GM19397 (cell line): ENCODE measurements at regions not wholly inside any gene's neighbourhood (a gene's known extent, or its start where the extent isn't known, plus 50 kb on each side); places are given as distances from the start of the nearest gene placed in this dataset.
"Not testable (repeated sequence)": the region's sequence is repeated elsewhere in the genome, so short reads cannot be mapped to it uniquely, and the experiment has no call there.

Experiments used
- ATAC-seq: cut with Tn5 transposase; IDR thresholded peaks from one replicate; pipeline ENCODE4 v1.9.1; 2021; ENCODE audit warnings: mild to moderate bottlenecking, moderate library complexity; ENCODE audit not compliant: unreplicated experiment

DNA sequence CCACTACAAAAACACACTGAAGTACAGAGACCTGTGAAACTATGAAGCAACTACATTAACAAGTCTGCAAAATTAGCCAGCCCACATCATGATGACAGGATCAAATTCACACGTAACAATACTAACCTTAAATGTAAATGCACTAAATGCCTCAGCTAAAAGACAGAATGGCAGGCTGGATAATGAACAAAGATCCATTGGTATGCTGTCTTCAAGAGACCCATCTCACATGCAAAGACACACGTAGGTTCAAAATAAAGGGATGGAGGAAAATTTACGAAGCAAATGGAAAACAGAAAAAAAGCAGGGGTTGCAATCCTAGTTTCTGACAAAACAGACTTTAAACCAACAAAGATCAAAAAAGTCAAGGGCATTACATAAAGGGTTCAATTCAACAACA lies 120.1 kb upstream of the OSTN start:
- ATAC-seq: not testable (repeated sequence)

DNA sequence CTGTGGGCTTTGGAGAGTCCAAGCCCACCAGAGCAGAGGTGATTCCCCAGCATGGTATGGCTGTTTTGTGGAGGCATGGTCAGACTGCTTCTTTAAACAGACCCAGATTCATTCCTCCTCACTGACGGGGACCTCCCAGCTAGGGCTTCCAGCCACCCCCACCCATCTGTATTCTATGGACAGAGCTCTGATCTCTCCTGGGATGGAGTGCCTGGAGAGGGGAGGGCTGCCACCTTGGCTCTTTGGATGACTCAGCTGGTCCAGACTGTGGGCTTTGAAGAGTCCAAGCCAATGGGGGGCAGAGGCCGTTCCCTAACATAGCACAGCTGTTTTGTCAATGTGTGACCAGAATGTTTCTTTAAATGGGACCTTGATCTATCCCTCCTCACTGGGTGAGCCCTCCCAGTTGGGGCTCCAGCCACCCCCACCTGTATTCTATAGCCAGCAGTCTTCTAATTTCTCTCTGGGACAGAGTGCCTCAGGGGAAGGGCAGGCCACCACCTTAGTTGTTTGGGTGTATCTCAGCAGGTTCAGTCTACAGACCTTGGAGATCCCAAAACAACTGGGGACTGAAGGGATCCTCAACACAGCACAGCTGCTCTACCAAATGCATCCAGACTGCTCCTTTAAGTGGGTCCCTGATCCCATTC lies 122.0 kb upstream of the OSTN start:
- no peak for ATAC-seq

DNA sequence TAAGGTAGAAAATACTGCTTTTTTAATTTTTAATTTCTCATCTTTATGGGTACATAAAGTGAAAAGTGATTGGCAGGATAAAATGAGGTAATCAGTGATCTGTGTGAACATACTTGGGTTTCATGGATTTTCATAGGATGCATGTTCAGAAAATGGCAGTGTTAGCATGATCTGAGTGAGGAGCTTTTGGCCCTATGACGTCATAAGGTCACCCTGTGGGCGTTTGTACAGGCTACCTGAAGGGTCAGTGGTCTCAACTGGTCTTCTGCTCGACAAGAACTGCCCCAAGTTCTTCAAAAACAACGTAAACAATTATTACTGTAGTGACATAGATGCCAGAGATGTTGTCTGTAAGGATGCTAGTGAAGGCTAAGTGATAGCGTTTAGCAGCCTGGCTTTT lies 124.5 kb upstream of the OSTN start:
- ATAC-seq: no peak

DNA sequence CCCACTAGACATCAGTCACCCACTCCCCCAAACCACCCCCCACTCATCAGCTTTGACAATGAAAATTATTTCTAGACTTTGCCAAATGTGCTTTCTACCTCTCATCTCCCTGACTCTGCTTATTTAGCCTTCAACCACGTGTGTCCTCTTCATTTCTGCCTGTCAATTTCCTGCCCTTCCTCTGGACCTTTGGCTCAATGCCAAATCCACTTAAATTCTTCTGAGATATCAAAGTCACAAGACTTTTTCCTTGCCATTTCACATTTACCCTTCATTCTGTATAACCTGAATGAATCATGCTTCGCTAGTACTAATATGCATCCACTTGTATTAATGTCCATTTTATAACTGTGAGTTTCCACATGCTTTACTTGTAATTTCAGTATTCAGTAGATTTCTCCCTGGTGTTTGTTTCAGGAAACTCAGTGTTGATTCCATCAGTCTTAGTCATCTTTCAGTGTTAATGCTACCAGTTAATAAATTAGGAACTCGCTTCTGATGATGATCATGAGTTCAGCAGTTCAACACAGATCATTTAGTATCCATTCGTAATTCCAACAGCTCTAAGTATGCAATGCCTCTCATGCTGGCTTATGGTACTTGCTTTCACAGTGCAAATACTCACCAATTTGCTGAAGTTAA lies 128.2 kb upstream of the OSTN start:
- ATAC-seq: no peak

DNA sequence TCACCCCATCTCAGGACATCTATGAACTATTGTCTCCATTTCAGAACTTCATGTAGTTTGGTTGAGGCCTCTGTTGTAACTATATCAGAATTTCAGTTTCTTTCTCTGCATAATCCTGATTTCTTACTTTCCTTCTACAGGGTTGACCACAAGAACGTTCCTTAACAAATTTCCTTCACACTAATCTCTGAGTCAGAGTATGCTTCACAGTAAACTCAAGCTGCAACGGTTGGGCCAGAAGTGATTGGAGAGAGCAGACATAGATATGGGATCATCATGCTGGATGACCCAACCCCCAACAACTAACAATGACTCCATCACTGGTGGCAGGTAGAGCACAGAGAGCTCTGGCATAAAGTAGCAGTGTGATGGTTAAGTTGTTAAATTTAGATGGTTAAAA lies 128.8 kb upstream of the OSTN start:
- no peak for ATAC-seq

DNA sequence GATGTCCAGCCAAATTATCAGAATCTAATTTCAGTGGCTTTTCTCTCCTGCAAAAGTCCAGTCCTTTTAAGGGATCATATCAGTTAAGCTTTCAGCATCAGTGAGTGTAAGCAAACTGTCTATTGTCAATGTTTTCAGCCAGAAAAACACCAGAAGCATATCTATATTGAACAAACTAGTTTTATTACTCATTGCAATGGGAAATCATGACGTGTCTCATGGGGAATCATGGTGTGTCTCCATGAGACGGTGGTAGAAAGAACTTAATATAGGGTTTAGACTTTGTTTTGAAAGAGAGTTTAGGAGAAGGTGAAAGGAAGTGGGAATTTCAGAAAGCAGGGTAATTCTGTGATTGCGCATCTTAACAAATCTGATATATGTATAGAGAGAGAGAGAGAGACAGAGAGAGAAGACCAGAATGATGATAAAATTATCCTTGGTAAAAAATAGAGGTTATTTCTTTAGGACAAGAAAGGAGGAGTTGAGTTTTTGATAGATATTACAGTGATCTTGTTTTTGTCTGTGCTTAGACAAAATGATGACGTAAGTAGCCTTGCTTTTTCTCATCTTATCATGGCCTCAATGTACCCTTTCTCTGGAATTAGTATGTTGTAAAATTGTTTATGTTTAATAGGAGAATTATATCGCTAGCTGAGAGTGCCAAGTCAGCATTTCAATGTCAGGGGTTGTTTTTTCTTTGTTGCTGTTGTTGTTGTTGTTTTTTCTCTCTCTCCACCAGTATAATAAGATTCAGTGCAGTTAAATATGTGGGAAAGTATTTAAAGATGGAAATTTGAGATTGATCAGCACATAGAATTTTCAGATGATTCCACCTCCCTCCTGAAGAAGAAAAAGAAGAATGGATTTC lies 129.9 kb upstream of the OSTN start:
- no peak for ATAC-seq

GRCh38 chr3:191066669-191067068 lies 132.4 kb upstream of the OSTN start:
- ATAC-seq: no peak

DNA sequence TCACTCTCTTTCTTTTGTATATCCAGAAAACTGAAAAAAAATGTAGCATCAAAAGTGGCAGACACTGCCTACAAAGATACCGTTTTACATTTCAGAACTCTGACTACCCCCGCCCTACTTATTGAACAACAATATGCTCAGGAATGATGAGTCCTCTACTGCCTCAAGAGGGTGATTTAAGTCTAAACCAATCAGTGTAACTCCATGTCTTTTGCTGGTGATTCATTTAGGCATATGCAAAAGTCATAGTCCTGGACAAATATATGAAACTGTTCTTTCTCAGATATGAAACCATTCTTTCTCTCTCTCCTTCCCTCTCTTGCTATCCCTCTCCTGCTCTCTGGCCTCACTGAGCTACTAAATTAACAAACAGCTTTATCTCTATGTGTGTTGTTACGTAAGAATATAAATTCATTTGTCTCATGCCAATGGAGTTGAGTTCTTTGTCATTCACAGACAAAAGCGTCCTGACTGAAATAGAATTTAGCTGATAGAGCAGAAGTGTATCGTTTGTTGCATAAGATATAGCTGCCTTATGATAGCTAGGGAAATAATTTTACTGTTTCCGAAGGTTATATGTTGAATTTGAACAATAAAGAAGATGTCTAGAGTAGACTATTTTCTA lies 133.7 kb upstream of the OSTN start:
- ATAC-seq: no peak

- no peak for ATAC-seq
These were observed 148.0 kb upstream of the OSTN start for GRCh38 chr3:191051037-191051436.

GRCh38 chr3:191047930-191048329 lies 151.1 kb upstream of the OSTN start:
- no peak for ATAC-seq

DNA sequence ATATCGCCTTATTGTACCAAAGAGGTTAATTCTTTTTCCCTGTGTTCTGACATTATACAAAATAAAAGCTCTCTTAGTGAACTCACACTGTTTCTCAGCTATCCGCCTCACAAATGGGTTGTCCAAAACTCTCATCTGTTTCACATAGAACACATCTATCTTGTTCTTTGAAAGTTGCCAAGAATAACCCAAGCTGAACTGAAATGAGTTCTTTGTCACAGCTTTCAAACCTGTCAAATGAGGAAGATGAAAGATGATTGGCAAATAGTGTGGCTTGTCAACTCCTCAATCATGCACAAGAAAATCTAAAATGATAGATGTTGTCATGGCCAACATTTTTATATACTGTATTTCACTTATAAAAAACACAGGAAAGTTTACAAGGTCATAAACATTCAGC lies 168.1 kb upstream of the OSTN start:
- ATAC-seq: no peak

GRCh38 chr3:191030491-191030890 lies 168.0 kb upstream of the GMNC start:
- ATAC-seq: no peak

DNA sequence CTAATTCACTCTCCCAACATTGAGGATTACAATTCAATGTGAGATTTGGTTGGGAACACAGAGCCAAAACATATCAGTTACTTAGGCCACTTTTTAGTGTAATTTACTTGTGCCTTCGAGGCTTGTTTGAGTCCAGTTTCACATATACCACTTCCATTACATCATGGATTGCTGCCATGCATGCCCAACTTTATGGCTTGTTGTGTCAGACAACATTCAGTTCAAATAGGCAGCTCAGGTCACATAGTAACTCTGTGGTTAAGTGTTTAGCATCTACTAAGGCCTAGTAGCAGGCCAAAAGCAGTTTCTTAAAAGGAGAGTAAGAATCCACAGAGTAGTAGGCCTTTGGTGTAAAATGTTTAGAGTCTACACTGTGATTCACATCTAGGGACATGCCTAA lies 164.3 kb upstream of the GMNC start:
- no peak for ATAC-seq

DNA sequence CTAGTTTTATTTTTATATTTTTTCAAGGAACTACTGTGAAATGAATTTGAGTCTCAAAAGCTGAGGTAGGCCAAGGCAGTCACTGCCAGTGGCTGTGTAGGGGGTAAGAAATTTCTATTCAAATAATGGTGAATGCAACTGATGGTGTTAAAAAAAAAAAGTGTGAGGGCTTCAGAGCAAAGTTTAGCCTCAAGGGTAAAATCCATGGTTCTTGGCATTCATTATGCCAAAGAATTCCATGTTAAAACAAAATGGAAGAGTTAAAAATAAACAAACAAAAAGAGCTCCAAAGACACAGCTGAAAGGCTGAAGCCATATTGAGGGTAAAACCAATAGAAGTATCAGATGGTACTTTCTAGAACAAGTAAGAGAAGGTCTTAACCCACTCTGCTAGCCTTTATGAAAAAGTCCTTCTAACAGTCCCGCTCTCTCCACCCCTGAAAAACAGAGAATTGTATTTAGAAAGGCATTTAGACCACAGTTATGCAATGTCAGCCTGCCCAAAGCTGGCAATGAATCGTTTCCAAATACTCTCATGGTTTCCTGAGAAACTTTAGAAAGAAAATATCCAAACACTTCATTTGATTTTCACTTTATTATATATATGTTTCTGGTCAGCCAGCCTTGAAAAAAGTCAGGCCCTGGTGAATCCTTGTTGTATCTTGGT lies 158.4 kb upstream of the GMNC start:
- no peak for ATAC-seq

GRCh38 chr3:191019855-191020254 lies 157.4 kb upstream of the GMNC start:
- no peak for ATAC-seq

DNA sequence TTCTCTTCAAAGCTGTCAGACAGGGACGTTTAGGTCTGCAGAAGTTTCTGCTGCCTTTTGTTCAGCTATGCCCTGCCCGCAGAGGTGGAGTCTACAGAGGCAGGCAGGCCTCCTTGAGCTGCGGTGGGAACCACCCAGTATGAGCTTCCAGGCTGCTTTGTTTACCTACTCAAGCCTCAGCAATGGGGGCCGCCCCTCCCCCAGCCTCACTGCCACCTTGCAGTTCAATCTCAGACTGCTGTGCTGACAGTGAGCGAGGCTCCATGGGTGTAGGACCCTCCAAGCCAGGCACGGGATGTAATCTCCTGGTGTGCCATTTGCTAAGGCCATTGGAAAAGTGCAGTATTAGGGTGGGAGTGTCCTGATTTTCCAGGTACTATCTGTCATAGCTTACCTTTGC lies 153.5 kb upstream of the GMNC start:
- ATAC-seq: not testable (repeated sequence)

DNA sequence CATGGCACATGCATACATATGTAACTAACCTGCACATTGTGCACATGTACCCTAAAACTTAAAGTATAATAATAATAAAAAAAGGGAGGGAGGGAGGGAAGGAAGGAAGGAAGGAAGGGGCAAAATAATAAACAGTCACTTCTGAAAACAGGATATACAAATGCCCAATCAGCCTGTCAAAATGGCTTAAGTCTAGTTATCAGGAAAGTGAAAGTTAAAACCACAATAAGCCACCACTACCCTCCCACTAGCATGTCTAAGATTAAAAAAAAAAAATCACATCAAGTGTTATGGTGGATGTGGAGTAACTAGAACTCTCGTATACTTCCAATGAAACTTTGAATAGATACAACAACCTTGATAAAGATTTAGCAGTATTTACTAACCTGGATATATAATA lies 145.6 kb upstream of the GMNC start:
- ATAC-seq: no peak

GRCh38 chr3:191005790-191006189 lies 143.3 kb upstream of the GMNC start:
- no peak for ATAC-seq

DNA sequence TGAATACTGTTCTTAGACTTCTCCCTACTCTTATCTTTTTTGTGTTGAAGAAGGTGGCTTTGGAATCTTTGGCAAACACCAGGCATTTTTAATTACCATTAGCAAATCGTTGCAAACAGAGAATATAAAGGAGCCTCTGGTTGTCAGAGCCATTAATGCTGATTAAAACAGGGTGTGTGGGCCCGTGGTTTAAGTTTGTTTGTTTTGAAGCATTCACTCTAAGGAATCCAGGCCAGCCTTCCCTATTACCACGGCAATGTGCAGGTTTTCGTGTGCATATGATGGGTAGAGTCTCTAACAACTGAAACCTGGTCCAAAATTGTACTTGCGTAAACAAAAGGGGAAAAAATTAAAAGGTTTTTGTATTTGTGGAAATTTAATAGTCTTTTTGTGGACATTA lies 141.2 kb upstream of the GMNC start:
- no peak for ATAC-seq

DNA sequence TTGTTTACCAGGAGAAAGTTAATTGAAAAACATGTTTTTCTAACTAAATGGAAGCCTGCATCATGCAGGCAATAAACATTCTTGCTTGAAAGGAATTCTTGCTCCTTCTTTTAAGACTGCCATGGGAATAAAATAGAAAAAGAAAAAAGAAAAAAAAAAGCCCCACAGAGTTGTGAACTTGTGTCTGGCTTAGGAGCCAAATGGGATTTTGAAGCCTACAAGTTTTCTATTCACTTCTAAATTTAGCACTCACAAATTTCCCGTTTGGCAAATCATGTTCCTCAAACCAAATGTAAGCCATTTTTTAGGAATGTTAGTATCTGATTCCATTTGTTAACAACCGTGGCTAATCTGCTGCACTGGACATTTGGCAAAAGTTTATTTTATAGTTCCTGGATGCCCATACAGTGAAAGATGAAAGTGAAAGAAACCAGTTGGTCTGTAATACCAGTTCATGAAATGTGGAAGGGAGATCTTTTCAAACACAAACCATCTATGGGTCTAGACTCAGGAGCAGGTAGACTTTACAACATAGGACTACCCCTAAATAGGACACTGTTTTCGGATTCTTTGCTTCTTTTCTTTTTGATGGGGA lies 133.8 kb upstream of the GMNC start:
- no peak for ATAC-seq

- no peak for ATAC-seq
These were observed 132.7 kb upstream of the GMNC start for GRCh38 chr3:190995156-190995555.
